HL-60 (cell line): ENCODE measurements at regions not wholly inside any gene's neighbourhood (a gene's known extent, or its start where the extent isn't known, plus 50 kb on each side); places are given as distances from the start of the nearest gene placed in this dataset.

Experiments used
- GABPA ChIP-seq: IDR thresholded peaks from 2 replicates; pipeline ENCODE4 v1.6.1; 2012; ENCODE audit warnings: low read depth
- POLR2AphosphoS5 ChIP-seq: IDR thresholded peaks from 2 replicates; pipeline ENCODE4 v1.6.1; 2012; ENCODE audit warnings: low read depth
- SPI1 ChIP-seq: IDR thresholded peaks from 2 replicates; pipeline ENCODE4 v1.6.1; 2012; ENCODE audit warnings: low read depth, mild to moderate bottlenecking, borderline replicate concordance
- TF ChIP-seq, protein P1 (sequence below): IDR thresholded peaks from one replicate; pipeline ENCODE4 v1.5.1; 2011; ENCODE audit warnings: low read length, control low read depth, inconsistent platforms; ENCODE audit not compliant: insufficient read depth
- TF ChIP-seq, protein P2 (sequence below): IDR thresholded peaks from 2 replicates; pipeline ENCODE4 v1.6.1; 2012; ENCODE audit warnings: low read depth; ENCODE audit not compliant: insufficient replicate concordance

DNA sequence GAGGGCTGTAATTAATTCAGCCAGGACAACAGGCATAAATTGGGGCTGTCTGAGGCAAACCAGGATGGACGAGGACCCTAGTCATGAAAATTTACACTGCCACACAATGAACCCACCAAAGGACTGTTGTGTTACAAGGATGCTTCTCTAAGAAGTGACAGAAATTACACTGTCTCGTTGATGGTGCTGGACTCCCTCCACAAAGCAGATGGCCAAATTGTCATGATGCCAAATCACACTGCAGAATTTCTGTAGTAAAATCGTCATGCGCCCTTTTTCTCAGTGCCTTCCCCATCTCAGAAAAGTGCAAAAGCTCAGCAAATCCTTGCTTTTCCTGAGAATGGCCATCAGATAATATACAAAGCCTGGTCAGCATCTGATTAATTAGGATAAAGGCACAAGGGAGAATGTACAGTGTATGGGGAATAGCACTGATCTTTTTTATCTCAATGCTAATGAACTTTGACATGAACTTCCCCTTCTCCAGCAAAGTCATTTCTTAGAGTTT, 545.8 kb downstream of the CSNK1G3 start:
- TF ChIP-seq GABPA (no peak), SPI1 (no peak), POLR2AphosphoS5 (no peak)
- TF ChIP-seq, protein P1, sequence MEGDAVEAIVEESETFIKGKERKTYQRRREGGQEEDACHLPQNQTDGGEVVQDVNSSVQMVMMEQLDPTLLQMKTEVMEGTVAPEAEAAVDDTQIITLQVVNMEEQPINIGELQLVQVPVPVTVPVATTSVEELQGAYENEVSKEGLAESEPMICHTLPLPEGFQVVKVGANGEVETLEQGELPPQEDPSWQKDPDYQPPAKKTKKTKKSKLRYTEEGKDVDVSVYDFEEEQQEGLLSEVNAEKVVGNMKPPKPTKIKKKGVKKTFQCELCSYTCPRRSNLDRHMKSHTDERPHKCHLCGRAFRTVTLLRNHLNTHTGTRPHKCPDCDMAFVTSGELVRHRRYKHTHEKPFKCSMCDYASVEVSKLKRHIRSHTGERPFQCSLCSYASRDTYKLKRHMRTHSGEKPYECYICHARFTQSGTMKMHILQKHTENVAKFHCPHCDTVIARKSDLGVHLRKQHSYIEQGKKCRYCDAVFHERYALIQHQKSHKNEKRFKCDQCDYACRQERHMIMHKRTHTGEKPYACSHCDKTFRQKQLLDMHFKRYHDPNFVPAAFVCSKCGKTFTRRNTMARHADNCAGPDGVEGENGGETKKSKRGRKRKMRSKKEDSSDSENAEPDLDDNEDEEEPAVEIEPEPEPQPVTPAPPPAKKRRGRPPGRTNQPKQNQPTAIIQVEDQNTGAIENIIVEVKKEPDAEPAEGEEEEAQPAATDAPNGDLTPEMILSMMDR, result no peak
- TF ChIP-seq, protein P2, sequence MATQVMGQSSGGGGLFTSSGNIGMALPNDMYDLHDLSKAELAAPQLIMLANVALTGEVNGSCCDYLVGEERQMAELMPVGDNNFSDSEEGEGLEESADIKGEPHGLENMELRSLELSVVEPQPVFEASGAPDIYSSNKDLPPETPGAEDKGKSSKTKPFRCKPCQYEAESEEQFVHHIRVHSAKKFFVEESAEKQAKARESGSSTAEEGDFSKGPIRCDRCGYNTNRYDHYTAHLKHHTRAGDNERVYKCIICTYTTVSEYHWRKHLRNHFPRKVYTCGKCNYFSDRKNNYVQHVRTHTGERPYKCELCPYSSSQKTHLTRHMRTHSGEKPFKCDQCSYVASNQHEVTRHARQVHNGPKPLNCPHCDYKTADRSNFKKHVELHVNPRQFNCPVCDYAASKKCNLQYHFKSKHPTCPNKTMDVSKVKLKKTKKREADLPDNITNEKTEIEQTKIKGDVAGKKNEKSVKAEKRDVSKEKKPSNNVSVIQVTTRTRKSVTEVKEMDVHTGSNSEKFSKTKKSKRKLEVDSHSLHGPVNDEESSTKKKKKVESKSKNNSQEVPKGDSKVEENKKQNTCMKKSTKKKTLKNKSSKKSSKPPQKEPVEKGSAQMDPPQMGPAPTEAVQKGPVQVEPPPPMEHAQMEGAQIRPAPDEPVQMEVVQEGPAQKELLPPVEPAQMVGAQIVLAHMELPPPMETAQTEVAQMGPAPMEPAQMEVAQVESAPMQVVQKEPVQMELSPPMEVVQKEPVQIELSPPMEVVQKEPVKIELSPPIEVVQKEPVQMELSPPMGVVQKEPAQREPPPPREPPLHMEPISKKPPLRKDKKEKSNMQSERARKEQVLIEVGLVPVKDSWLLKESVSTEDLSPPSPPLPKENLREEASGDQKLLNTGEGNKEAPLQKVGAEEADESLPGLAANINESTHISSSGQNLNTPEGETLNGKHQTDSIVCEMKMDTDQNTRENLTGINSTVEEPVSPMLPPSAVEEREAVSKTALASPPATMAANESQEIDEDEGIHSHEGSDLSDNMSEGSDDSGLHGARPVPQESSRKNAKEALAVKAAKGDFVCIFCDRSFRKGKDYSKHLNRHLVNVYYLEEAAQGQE, result no peak
